ENCODE measurements at regions not wholly inside any gene's neighbourhood (a gene's known extent, or its start where the extent isn't known, plus 50 kb on each side); places are given as distances from the start of the nearest gene placed in this dataset.

DNA sequence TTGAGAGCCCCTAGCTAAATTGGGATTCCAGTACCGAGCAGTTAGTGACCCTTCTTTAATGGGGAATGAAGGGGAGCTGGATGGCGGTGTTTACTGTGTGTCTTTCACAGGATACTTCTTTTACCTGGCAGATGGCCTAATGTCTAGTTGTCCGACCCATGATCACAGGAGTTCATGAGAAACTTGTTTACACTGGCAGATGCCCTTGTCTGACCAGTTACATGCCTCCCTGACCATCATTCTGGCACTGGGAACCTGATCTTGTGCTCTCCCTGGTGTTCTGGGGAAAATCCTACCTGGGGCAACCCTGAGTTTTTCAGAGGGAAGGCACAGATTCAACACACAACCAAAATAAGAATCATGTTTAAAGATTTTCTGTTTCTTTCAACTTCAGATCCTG lies 120.1 kb upstream of the SLC13A1 start:
- TF ChIP-seq, protein P1, sequence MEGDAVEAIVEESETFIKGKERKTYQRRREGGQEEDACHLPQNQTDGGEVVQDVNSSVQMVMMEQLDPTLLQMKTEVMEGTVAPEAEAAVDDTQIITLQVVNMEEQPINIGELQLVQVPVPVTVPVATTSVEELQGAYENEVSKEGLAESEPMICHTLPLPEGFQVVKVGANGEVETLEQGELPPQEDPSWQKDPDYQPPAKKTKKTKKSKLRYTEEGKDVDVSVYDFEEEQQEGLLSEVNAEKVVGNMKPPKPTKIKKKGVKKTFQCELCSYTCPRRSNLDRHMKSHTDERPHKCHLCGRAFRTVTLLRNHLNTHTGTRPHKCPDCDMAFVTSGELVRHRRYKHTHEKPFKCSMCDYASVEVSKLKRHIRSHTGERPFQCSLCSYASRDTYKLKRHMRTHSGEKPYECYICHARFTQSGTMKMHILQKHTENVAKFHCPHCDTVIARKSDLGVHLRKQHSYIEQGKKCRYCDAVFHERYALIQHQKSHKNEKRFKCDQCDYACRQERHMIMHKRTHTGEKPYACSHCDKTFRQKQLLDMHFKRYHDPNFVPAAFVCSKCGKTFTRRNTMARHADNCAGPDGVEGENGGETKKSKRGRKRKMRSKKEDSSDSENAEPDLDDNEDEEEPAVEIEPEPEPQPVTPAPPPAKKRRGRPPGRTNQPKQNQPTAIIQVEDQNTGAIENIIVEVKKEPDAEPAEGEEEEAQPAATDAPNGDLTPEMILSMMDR (IDR thresholded peaks at IDR 0.05; ENCODE audit: poor library complexity, severe bottlenecking), result no peak
- TF ChIP-seq POLR2AphosphoS5 (IDR thresholded peaks at IDR 0.05), result no peak
- TF ChIP-seq MXI1 (conservative IDR thresholded peaks at IDR 0.05; ENCODE audit: poor library complexity, severe bottlenecking), result no peak
- no peak for TF ChIP-seq EP300 (conservative IDR thresholded peaks at IDR 0.05; ENCODE audit: poor library complexity, severe bottlenecking)
- TF ChIP-seq EZH2 (IDR thresholded peaks at IDR 0.05; ENCODE audit: borderline replicate concordance, insufficient read depth, low read length, poor library complexity, severe bottlenecking), result no peak
- TF ChIP-seq TAF1 (IDR thresholded peaks at IDR 0.05; ENCODE audit: low read depth), result no peak

Measured in neural cell (in vitro differentiated cells).